NCI-H2107 treated with DMSO at 0.1 percent for 48 hours (cell line): ENCODE measurements at regions not wholly inside any gene's neighbourhood (a gene's known extent, or its start where the extent isn't known, plus 50 kb on each side); places are given as distances from the start of the nearest gene placed in this dataset.
"Not testable (repeated sequence)": the region's sequence is repeated elsewhere in the genome, so short reads cannot be mapped to it uniquely, and the experiment has no call there.

Source experiments
- DNase-seq: peaks from one replicate; lab custom pipeline; 2025; ENCODE audit not compliant: unreplicated experiment; lab: John Stamatoyannopoulos, UW

- not testable (repeated sequence) for DNase-seq
Measured at GRCh38 chr1:120657804-120658203, 65.9 kb upstream of the NBPF26 start.

- DNase-seq, result not testable (repeated sequence)
Measured at GRCh38 chr1:120658622-120659021, 65.1 kb upstream of the NBPF26 start.

GRCh38 chr1:120659133-120659532 is 64.6 kb upstream of the NBPF26 start:
- DNase-seq, result not testable (repeated sequence)

GRCh38 chr1:120664376-120665249 is 59.1 kb upstream of the NBPF26 start:
- DNase-seq, result not testable (repeated sequence)

- DNase-seq, result not testable (repeated sequence)
Measured at GRCh38 chr1:120665250-120665577, 58.5 kb upstream of the NBPF26 start.

GRCh38 chr1:120668187-120668586 is 55.6 kb upstream of the NBPF26 start:
- DNase-seq, result not testable (repeated sequence)
